CD4-positive, CD25-positive, alpha-beta regulatory T cell (primary cell): ENCODE measurements at regions not wholly inside any gene's neighbourhood (a gene's known extent, or its start where the extent isn't known, plus 50 kb on each side); places are given as distances from the start of the nearest gene placed in this dataset.

Source experiments
- ATAC-seq, 2 donors: fragments of 150-1000 bp; cut with Tn5 transposase; one replicate each; pipeline ENCODE4 v1.10.0; 2021; ENCODE audit warnings: low read depth in 2 of 2, moderate number of reproducible peaks in 2 of 2, moderate library complexity in 1 of 2
- DNase-seq, 3 donors: peaks; one replicate each; pipeline versions ENCODE4 v3.0.0 to v3.0.0-alpha.2; 2012 to 2022; ENCODE audit warnings: mixed read lengths in 1 of 3
- H3K27ac ChIP-seq: one replicate; pipeline ENCODE4 v1.7.0; 2013; ENCODE audit warnings: mild to moderate bottlenecking, low read length; ENCODE audit not compliant: insufficient read depth, poor library complexity, severe bottlenecking
- H3K27me3 ChIP-seq: one replicate; pipeline ENCODE4 v1.7.0; 2013; ENCODE audit warnings: low read length; ENCODE audit not compliant: control insufficient read depth, insufficient read depth
- H3K36me3 ChIP-seq: one replicate; pipeline ENCODE4 v1.7.0; 2013; ENCODE audit warnings: mild to moderate bottlenecking, low read length, moderate library complexity; ENCODE audit not compliant: control insufficient read depth, insufficient read depth
- H3K4me1 ChIP-seq: 2 replicates; pipeline ENCODE4 v1.7.0; 2013; ENCODE audit warnings: mild to moderate bottlenecking, low read length; ENCODE audit not compliant: insufficient read depth, control insufficient read depth, poor library complexity, severe bottlenecking
- H3K4me3 ChIP-seq: one replicate; pipeline ENCODE4 v1.7.0; 2013; ENCODE audit warnings: low read depth, mild to moderate bottlenecking, low read length, moderate library complexity
- H3K9me3 ChIP-seq, 2 experiments: 1 replicate in 1 of 2; 2 replicates in 1 of 2; pipeline ENCODE4 v1.7.0; 2013; ENCODE audit warnings: low read length in 2 of 2, mild to moderate bottlenecking in 1 of 2, moderate library complexity in 1 of 2; ENCODE audit not compliant: control insufficient read depth in 2 of 2
- H3K27ac Mint-ChIP-seq, 3 donors: one replicate each; pipeline ENCODE4 v1.8.0; 2020 to 2022; ENCODE audit warnings: mild to moderate bottlenecking in 3 of 3, mixed read lengths in 3 of 3, moderate library complexity in 2 of 3
- H3K27me3 Mint-ChIP-seq: one replicate; pipeline ENCODE4 v1.8.0; 2022; ENCODE audit warnings: mild to moderate bottlenecking, mixed read lengths
- H3K36me3 Mint-ChIP-seq: one replicate; pipeline ENCODE4 v1.8.0; 2020; ENCODE audit warnings: mixed read lengths
- H3K4me1 Mint-ChIP-seq, 4 donors: one replicate each; pipeline ENCODE4 v1.8.0; 2020 to 2022; ENCODE audit warnings: mixed read lengths in 4 of 4, mild to moderate bottlenecking in 1 of 4
- H3K4me3 Mint-ChIP-seq, 4 donors: one replicate each; pipeline ENCODE4 v1.8.0; 2020 to 2022; ENCODE audit warnings: mild to moderate bottlenecking in 4 of 4, mixed read lengths in 4 of 4, moderate library complexity in 3 of 4
- H3K9me3 Mint-ChIP-seq, 7 donors: one replicate each; pipeline ENCODE4 v1.8.0; 2020 to 2022; ENCODE audit warnings: mixed read lengths in 7 of 7, mild to moderate bottlenecking in 3 of 7, moderate library complexity in 2 of 7

DNA sequence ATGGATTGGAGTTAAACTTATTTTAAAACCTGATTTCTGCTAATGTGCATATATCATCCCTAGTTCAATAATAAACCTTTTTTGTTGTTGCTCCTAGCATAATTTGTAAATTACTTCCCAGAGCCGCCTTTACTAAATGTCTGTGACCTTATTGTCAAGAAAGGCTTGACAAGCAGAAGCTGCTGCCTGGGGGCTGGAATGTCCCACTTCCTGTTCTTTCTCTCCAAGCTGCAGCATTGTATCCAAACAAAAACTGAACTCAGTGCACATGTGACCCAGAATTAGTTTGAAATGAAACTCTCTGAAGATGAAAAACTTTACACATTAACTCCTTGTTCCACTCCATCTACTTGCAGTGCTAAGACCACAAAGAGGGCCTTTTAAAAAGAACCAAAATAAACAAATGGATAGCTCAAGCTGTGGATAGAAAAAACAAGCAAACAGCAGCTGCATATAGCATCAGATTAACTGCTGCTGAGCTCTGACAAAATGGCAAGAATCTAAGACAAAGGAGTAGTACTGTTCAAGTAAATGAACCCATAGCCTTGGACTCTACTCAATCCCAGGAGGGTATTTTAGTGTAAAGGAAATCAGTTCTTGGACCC, 99.8 kb upstream of the NEUROD1 start:
- DNase-seq = no peak
- H3K9me3 ChIP-seq = no peaks in the 10 kb centered on the region
- H3K9me3 Mint-ChIP-seq = no peaks in the 10 kb centered on the region
- no peak overlapping the region for H3K4me3 Mint-ChIP-seq
- no peak for ATAC-seq
- no peak overlapping the region for H3K27ac ChIP-seq
- H3K4me3 ChIP-seq = no peak overlapping the region
- H3K27me3 Mint-ChIP-seq = peaks cover 5% of the 10 kb centered on the region
- H3K27ac Mint-ChIP-seq = no peak overlapping the region
- no peaks in the 10 kb centered on the region for H3K36me3 ChIP-seq
- no peaks in the 10 kb centered on the region for H3K36me3 Mint-ChIP-seq
- H3K27me3 ChIP-seq = no peaks in the 10 kb centered on the region
- no peaks in the 10 kb centered on the region for H3K4me1 Mint-ChIP-seq
- no peaks in the 10 kb centered on the region for H3K4me1 ChIP-seq

DNA sequence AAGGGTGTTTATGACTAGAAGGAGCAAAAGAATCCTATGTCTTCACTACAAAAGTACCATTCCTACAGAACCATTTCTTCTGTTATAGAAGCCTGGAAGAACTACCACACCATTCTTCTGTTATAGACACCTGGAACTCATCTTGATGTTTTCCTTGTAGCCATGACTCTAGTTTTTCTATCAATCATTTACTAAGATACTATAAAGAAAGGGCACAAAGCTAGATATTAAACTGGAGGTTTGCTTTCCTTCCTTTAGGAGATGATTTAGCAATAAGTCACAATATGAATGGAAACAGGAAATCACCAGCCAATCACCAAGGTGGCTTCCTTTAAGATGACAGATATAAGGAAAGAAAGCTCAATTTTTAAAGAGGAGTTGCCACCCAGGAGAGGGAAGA, 100.3 kb upstream of the NEUROD1 start:
- DNase-seq (no peak), ATAC-seq (no peak)
- H3K4me1 Mint-ChIP-seq = no peaks in the 10 kb centered on the region
- no peak overlapping the region for H3K27ac ChIP-seq
- H3K4me3 ChIP-seq = no peak overlapping the region
- peaks cover 5% of the 10 kb centered on the region for H3K27me3 Mint-ChIP-seq
- no peaks in the 10 kb centered on the region for H3K9me3 Mint-ChIP-seq
- H3K27ac Mint-ChIP-seq = no peak overlapping the region
- no peaks in the 10 kb centered on the region for H3K4me1 ChIP-seq
- no peaks in the 10 kb centered on the region for H3K27me3 ChIP-seq
- H3K4me3 Mint-ChIP-seq = no peak overlapping the region
- H3K36me3 Mint-ChIP-seq = no peaks in the 10 kb centered on the region
- H3K36me3 ChIP-seq = no peaks in the 10 kb centered on the region
- no peaks in the 10 kb centered on the region for H3K9me3 ChIP-seq

DNA sequence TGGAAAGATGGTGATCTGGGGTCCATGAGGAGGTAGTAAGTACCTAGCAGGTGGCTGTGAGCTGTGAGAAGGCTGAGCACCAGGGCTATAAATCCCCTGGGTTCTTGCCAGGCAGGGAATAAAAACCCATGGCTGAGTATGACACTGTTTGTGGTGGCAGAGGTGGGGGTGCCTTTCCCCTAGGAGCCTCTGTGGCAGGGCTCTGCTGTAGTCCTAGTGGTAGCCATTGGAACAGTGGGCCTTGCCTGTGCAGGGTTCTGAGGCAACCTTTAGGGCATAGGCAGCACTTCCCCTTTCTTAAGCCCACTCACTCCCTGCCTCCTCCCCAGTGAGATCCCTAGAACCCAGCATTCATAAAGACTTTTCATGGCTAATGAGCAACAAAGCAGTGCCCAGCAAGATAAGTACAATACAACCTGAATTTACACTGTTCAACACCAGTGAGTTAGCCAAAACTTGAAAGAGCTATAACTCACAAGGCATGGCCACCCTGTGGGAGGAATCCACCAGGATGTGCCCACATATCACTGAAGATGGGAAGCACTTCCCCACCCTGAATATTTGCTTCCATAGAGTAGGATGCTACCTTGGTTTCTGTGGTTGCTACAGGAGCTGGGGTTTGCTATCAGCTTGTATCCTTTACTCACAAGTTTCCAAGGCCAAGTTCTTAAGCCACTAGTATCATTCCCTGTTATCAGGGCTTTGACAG, 100.9 kb upstream of the NEUROD1 start:
- DNase-seq (no peak), ATAC-seq (no peak)

DNA sequence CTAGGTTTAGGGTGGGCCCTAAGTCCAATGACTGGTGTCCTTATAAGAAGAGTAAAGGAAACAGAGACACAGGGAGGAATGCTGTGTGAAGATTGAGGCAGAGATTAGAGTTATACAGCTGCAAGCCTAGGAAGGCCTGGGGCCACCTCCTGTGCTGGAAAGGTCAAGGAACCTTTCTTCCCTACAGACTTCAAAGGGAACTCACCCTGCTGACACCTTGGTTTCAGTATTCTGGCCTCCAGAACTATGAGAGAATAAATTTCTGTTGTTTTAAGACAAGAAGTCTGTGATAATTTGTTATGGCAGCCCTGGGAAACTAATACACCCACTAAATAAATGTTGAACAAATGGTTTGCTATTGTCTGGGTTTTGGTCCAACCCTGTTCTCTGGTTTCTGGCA, 102.3 kb upstream of the NEUROD1 start:
- Histone ChIP-seq H3K27me3 (no peaks in the 10 kb centered on the region), H3K9me3 (no peaks in the 10 kb centered on the region), H3K4me3 (no peak overlapping the region), H3K27ac (no peak overlapping the region), H3K4me1 (no peaks in the 10 kb centered on the region), H3K36me3 (no peaks in the 10 kb centered on the region)
- no peaks in the 10 kb centered on the region for H3K36me3 Mint-ChIP-seq
- ATAC-seq (no peak), DNase-seq (no peak)
- H3K27me3 Mint-ChIP-seq = peaks cover 5% of the 10 kb centered on the region
- no peak overlapping the region for H3K27ac Mint-ChIP-seq
- no peaks in the 10 kb centered on the region for H3K4me1 Mint-ChIP-seq
- H3K4me3 Mint-ChIP-seq = peak overlapping the region in 1 of 4 donors; percentile 1
- H3K9me3 Mint-ChIP-seq = no peaks in the 10 kb centered on the region

More for the DNA sequence above, 100.9 kb upstream of the NEUROD1 start:
- H3K36me3 Mint-ChIP-seq = no peaks in the 10 kb centered on the region
- H3K4me1 ChIP-seq = no peaks in the 10 kb centered on the region
- no peaks in the 10 kb centered on the region for H3K9me3 ChIP-seq
- H3K27ac Mint-ChIP-seq = no peak overlapping the region
- no peaks in the 10 kb centered on the region for H3K36me3 ChIP-seq
- no peak overlapping the region for H3K4me3 ChIP-seq
- H3K27ac ChIP-seq = no peak overlapping the region
- H3K9me3 Mint-ChIP-seq = no peaks in the 10 kb centered on the region
- H3K4me1 Mint-ChIP-seq = no peaks in the 10 kb centered on the region
- peaks cover 5% of the 10 kb centered on the region for H3K27me3 Mint-ChIP-seq
- H3K27me3 ChIP-seq = no peaks in the 10 kb centered on the region
- no peak overlapping the region for H3K4me3 Mint-ChIP-seq

DNA sequence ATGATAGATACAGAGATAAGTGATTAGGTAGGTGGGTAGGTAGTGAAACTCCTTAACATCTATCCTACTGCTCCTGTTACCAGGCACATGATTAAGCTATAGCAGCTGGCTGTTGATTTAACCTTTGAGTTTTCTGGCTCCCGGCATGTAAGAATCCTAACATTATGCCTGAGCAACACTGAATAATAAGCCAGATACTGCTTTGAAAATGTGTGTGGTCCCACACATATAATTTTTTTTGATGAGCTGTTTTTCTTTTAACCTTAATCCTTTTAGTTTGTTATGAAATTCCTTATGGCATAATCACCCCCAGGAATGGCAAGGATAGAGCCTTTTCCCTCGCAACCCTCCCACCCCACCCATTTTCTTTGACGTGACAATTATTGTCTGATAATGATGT, 104.2 kb upstream of the NEUROD1 start:
- no peak overlapping the region for H3K27ac ChIP-seq
- no peaks in the 10 kb centered on the region for H3K9me3 ChIP-seq
- H3K27me3 ChIP-seq = peaks cover 2% of the 10 kb centered on the region
- ATAC-seq (no peak), DNase-seq (no peak)
- H3K4me1 ChIP-seq = no peaks in the 10 kb centered on the region
- Mint-ChIP-seq H3K27ac (no peak overlapping the region), H3K36me3 (no peaks in the 10 kb centered on the region), H3K27me3 (peaks cover 5% of the 10 kb centered on the region), H3K4me1 (peaks cover 0 to 2% (median 0%) of the 10 kb centered on the region in 4 donors), H3K4me3 (no peak overlapping the region), H3K9me3 (no peaks in the 10 kb centered on the region)
- H3K4me3 ChIP-seq = no peak overlapping the region
- H3K36me3 ChIP-seq = no peaks in the 10 kb centered on the region

DNA sequence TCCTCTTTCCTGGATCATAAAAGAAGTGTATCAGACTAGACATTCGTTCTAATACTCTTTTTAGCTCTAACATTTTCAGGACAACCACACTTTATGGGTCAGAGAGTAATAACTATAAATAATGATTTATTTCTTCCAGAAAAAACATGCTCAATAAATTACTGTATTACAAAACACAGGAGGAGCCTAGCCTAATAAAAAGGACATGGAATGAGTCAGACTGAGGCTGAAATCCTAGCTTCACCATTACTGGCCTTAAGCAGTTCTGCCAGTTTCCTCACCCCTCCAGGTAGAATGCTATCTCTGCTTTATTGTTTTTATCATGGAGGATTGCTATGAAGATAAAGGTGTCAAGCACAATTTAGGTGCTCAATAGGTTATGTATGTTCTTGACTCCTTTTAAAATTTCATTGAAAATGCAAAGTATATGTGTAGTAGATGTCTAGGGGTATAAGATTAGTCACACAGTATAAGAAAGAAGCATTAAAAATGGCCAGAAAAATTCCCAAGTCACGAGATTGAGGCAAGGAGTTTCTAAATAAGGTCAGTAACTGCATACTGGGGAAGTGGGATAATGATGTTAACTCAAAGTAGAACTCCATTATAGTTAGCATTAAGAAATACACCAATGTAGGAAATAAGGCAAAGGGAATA, 105.5 kb upstream of the NEUROD1 start:
- Histone ChIP-seq H3K36me3 (no peaks in the 10 kb centered on the region), H3K27me3 (peaks cover 2% of the 10 kb centered on the region), H3K4me3 (no peak overlapping the region), H3K4me1 (peaks cover 7% of the 10 kb centered on the region), H3K27ac (no peak overlapping the region), H3K9me3 (no peaks in the 10 kb centered on the region)
- H3K36me3 Mint-ChIP-seq = no peaks in the 10 kb centered on the region
- peaks cover 5% of the 10 kb centered on the region for H3K27me3 Mint-ChIP-seq
- DNase-seq (no peak), ATAC-seq (no peak)
- H3K4me1 Mint-ChIP-seq = peaks cover 4 to 8% (median 5%) of the 10 kb centered on the region in 4 donors
- no peaks in the 10 kb centered on the region for H3K9me3 Mint-ChIP-seq
- no peak overlapping the region for H3K27ac Mint-ChIP-seq
- no peak overlapping the region for H3K4me3 Mint-ChIP-seq

DNA sequence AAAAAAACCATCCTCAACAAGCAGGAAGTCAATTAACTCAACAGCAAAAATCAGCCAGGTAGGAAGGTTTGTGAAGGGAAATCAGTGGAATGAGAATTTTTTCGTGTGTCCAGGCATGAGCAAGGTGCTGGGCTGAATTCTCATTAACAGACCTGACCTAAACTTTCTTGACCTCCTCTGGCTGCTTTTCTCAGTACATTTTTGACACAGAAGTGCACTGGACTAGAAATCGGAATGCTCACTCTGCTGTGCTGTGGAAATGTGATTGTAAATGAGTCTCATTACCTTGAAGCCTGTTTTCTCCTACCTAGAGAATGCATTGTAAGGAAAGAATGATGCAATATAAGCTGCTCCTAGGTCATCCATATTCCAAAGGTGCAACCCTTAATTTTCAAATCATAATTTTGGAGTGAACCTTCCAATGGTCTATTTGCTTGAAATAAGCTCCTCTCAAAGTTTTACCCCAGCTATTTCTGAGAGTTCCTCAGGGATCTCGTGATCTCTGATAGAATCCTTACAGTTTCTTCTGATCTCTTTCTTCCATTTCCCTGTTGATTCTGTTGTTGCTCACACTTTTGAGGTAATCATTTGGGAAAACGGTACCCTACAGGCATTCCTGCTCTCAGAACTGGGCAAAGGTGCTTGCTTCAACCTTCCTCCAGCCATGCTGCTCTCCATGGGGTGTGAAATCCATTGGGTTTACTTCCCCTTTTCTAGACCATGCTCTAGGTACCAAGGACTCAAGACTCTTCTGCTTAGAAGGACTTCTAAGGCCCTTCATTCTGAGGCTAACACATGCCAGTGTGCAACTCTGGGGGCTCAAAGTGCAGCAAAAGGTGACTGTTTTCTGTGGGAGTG, 104.9 kb upstream of the ITPRID2 start:
- H3K4me3 Mint-ChIP-seq = no peak overlapping the region
- no peaks in the 10 kb centered on the region for H3K36me3 Mint-ChIP-seq
- no peaks in the 10 kb centered on the region for H3K9me3 Mint-ChIP-seq
- H3K4me3 ChIP-seq = no peak overlapping the region
- H3K4me1 ChIP-seq = peaks cover 9% of the 10 kb centered on the region
- no peak overlapping the region for H3K27ac Mint-ChIP-seq
- no peaks in the 10 kb centered on the region for H3K36me3 ChIP-seq
- H3K4me1 Mint-ChIP-seq = peaks cover 4 to 15% (median 13%) of the 10 kb centered on the region in 4 donors
- H3K27me3 ChIP-seq = peaks cover 2% of the 10 kb centered on the region
- H3K27me3 Mint-ChIP-seq = peaks cover 5% of the 10 kb centered on the region
- DNase-seq (no peak), ATAC-seq (no peak)
- no peak overlapping the region for H3K27ac ChIP-seq
- no peaks in the 10 kb centered on the region for H3K9me3 ChIP-seq
